PC-9 (cell line): ENCODE measurements at regions not wholly inside any gene's neighbourhood (a gene's known extent, or its start where the extent isn't known, plus 50 kb on each side); places are given as distances from the start of the nearest gene placed in this dataset.
"Not testable (repeated sequence)": the region's sequence is repeated elsewhere in the genome, so short reads cannot be mapped to it uniquely, and the experiment has no call there.

Experiments
- CTCF ChIP-seq: fragments of 200-600 bp; sonication (generic); conservative IDR thresholded peaks from 2 replicates; pipeline ENCODE4 v1.6.1; 2017; ENCODE audit warnings: mixed run types, antibody characterized with exemption, mild to moderate bottlenecking, moderate library complexity
- EZH2 ChIP-seq: fragments of 200-600 bp; sonication (generic); IDR thresholded peaks from 2 replicates; pipeline ENCODE4 v1.8.0; 2017; ENCODE audit warnings: antibody characterized with exemption, low read depth

- TF ChIP-seq EZH2, CTCF: not testable (repeated sequence)
Observed at GRCh38 chrX:98850639-98851038, 1559.4 kb downstream of the PCDH19 start.
